Body of pancreas (tissue), 4 donors: ENCODE measurements at regions not wholly inside any gene's neighbourhood (a gene's known extent, or its start where the extent isn't known, plus 50 kb on each side); places are given as distances from the start of the nearest gene placed in this dataset.

ENCODE experiments used
- POLR2A ChIP-seq, 3 donors: fragments of 450-650 bp; IDR thresholded peaks; one replicate each; pipeline ENCODE4 v1.6.1; 2016; ENCODE audit warnings: antibody characterized with exemption in 3 of 3, mild to moderate bottlenecking in 2 of 3
- TF ChIP-seq, protein P1 (sequence below), 7 experiments: fragments of 450-650 bp in 4 of 7; fragments of 200-600 bp in 3 of 7; sonication (generic) in 3 of 7; IDR thresholded peaks; one replicate each; pipeline ENCODE4 v1.5.1; 2016 to 2019; ENCODE audit warnings: antibody characterized with exemption in 7 of 7

DNA sequence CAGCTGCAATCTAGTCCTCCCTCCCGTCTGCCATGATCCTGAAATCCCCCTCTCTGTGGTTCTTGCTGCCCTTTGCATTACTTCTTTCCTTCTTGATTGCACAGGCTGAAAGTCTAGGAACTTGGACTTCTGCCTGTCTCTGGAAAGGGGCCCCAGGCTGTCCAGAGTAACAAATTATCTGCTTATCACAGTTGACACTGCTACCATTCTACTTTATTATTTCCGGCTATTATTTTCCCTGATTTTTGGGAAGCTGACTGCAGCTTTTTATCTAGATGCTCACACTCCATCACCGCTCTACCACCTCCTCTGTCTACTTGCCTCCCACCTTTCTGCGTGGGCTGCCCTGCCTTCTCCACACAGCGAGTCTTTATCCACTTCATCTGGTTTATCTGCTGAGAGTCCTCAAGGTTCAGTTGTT lies 202.1 kb upstream of the PLXNA2 start:
- no peak for TF ChIP-seq POLR2A (IDR thresholded peaks at IDR 0.05)
- TF ChIP-seq, protein P1, sequence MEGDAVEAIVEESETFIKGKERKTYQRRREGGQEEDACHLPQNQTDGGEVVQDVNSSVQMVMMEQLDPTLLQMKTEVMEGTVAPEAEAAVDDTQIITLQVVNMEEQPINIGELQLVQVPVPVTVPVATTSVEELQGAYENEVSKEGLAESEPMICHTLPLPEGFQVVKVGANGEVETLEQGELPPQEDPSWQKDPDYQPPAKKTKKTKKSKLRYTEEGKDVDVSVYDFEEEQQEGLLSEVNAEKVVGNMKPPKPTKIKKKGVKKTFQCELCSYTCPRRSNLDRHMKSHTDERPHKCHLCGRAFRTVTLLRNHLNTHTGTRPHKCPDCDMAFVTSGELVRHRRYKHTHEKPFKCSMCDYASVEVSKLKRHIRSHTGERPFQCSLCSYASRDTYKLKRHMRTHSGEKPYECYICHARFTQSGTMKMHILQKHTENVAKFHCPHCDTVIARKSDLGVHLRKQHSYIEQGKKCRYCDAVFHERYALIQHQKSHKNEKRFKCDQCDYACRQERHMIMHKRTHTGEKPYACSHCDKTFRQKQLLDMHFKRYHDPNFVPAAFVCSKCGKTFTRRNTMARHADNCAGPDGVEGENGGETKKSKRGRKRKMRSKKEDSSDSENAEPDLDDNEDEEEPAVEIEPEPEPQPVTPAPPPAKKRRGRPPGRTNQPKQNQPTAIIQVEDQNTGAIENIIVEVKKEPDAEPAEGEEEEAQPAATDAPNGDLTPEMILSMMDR (IDR thresholded peaks at IDR 0.05), result no peak
